OCI-LY7 (cell line): ENCODE measurements at regions not wholly inside any gene's neighbourhood (a gene's known extent, or its start where the extent isn't known, plus 50 kb on each side); places are given as distances from the start of the nearest gene placed in this dataset.

ENCODE experiments used
- CTCF ChIP-seq: fragments of 200-600 bp; sonication (generic); conservative IDR thresholded peaks from 2 replicates; pipeline ENCODE4 v1.5.1; 2014; ENCODE audit warnings: mild to moderate bottlenecking, antibody characterized with exemption, low read length, moderate library complexity, mixed read lengths
- EZH2phosphoT487 ChIP-seq: fragments of 200-600 bp; sonication (generic); IDR thresholded peaks from 2 replicates; pipeline ENCODE4 v1.6.1; 2018; ENCODE audit warnings: low read depth, borderline replicate concordance, mild to moderate bottlenecking, mixed run types, antibody characterized with exemption, low read length, moderate library complexity, mixed read lengths

- TF ChIP-seq CTCF = no peak
- no peak for TF ChIP-seq EZH2phosphoT487
Observed at GRCh38 chr7:7099584-7100014, 82.7 kb upstream of the C1GALT1 start.
